NOMO-1 treated with DMSO at 0.1 percent for 48 hours (cell line): ENCODE measurements at regions not wholly inside any gene's neighbourhood (a gene's known extent, or its start where the extent isn't known, plus 50 kb on each side); places are given as distances from the start of the nearest gene placed in this dataset.

Experiments
- DNase-seq: peaks from one replicate; lab custom pipeline; 2025; ENCODE audit not compliant: unreplicated experiment; lab: John Stamatoyannopoulos, UW

GRCh38 chr7:26458466-26459145 lies 166.9 kb downstream of the SNX10 start:
- no peak for DNase-seq

DNA sequence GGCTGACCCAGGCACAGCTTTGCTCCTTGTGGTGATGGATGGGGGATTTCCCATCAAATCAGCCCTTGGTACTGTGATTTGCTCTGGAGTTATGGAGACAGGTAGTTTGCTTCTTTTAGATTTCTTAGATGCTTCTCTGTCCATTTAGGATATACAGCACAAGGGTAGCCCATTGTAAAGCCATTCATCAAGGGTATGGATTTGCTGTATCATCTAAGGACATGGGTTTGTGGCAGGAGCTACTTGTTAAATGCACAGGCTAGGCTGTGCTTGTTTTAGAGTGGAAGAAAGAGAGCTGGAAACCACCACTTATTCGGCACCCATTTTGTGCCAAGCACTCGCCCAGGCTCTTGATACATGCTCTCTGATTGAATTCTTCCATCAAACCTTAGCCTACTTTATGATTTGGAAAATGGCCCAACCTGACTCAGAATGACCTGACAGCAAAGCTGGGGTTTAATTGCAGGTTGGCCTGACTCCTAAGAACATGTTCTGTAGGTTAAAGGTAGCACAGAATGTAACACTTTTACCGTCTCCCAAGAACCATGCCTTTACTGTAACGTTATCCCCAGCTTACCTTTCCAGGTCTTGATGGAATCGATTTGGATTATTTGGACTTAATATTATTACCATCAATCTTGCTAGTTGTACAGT lies 168.0 kb downstream of the SNX10 start:
- DNase-seq = no peak

GRCh38 chr7:26460351-26461085 lies 168.9 kb downstream of the SNX10 start:
- no peak for DNase-seq

GRCh38 chr7:26461518-26461917 lies 169.9 kb downstream of the SNX10 start:
- peak; percentile 45 for DNase-seq

GRCh38 chr7:26466007-26466406 lies 174.3 kb downstream of the SNX10 start:
- no peak for DNase-seq

GRCh38 chr7:26467104-26467503 lies 175.4 kb downstream of the SNX10 start:
- DNase-seq = no peak

DNA sequence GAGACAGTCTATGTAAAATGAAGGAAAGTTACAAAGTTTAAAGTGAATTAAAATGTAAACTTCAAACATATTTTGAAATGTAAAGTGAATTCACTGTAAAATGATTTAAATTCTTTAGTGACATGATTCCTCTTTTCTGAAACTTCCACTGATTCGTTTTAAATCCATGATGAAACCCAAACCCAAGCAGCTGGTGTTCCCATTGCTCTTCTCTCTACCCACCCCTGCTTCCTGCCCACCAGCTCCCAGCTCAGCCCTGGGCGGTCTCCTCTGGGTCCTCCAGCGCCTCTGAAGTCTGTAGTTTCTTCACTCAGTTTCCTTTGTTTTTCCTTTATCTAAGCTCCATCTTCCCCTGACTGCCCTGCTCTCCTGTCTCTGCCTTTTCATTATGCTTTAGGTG lies 175.9 kb downstream of the SNX10 start:
- DNase-seq = no peak

GRCh38 chr7:26468625-26469024 lies 177.0 kb downstream of the SNX10 start:
- DNase-seq = no peak

GRCh38 chr7:26469188-26469587 lies 177.5 kb downstream of the SNX10 start:
- no peak for DNase-seq

- no peak for DNase-seq
Observed at GRCh38 chr7:26470691-26471090, 179.0 kb downstream of the SNX10 start.

- no peak for DNase-seq
Observed at GRCh38 chr7:26471306-26472075, 179.8 kb downstream of the SNX10 start.

- no peak for DNase-seq
Observed at GRCh38 chr7:26472971-26473370, 181.3 kb downstream of the SNX10 start.

DNA sequence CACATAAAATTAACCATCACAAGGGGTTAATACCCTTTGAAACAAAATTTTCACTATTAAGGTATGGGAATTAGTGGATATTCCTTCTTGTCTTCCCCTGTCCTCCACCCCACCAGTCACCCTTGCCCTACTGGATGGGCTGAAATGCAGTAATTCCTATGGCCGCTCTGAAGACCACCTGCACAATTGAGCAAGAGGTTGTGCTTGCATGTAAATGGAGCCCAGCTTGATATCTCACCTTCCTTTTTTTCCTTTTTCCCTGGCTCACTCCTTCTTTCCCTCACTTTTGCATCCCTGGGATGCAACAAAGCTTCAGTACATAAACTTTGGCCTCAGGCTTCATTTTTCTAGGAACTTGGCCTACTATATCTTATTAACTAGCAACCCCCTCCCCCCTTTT lies 184.6 kb downstream of the SNX10 start:
- DNase-seq = no peak

GRCh38 chr7:26477381-26477990 lies 185.8 kb downstream of the SNX10 start:
- peak; percentile 19 for DNase-seq

- no peak for DNase-seq
Observed at GRCh38 chr7:26478550-26478949, 186.9 kb downstream of the SNX10 start.

DNA sequence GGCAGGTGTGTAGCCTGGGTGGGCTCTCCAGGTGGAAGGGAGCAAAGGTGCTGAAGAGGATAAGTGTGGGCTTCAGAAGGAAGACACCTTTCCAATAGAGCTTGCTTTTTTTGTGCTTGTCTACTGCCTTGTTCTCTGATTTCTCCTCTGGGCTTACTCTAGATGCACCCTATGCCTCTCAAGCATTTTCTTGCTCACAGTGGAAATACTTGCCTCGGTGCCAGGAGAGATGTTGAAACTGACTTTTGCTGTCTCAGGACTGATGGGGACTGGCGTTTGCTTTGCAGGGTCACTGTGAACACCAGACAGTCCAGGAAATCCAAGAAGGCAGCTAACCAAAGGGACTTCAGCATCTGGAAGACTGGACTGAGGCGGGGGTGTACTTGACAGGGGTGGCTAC lies 187.9 kb downstream of the SNX10 start:
- DNase-seq = no peak

- DNase-seq = no peak
Observed at GRCh38 chr7:26480156-26480555, 188.5 kb downstream of the SNX10 start.

GRCh38 chr7:26482927-26483326 lies 191.3 kb downstream of the SNX10 start:
- DNase-seq = no peak

- no peak for DNase-seq
Observed at GRCh38 chr7:26483843-26484242, 192.2 kb downstream of the SNX10 start.

DNA sequence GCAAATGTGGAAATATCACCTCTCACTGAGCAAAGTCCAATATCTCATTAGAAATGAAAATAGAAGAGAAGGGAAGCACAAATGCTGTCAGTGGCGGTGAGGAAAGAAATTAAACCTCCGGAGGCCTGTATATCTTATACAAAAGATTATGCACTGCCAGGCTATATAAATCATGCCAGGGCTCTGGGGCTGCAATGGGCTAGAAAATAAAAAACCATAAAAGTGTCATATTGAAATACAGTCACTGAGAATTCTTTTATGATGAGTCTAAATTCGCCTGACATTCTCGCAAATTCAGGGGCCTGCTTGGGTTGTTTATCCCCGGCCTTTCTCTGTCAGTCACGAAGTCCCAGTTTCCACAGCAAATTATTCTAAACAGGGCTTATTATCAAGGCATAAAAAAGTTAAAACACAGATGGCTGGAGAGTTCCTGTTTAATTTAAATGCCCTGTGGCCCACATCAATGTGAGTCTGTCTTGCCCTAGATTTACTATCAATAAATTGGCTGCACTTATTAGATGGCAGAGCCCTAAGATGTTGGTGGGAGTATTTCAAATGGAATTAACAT lies 193.8 kb downstream of the SNX10 start:
- DNase-seq = no peak

GRCh38 chr7:26486153-26486552 lies 194.5 kb downstream of the SNX10 start:
- no peak for DNase-seq
